ENCODE measurements at regions not wholly inside any gene's neighbourhood (a gene's known extent, or its start where the extent isn't known, plus 50 kb on each side); places are given as distances from the start of the nearest gene placed in this dataset.

GRCh38 chr2:136407952-136408318, 290.0 kb upstream of the CXCR4 start:
- no peaks in the 10 kb centered on the region for H3K36me3 Mint-ChIP-seq
- no peak overlapping the region for H3K4me3 Mint-ChIP-seq
- Histone ChIP-seq H3K4me3 (ENCODE audit: low read length) (no peak overlapping the region), H3K4me1 (ENCODE audit: control insufficient read depth, insufficient read depth, low read length) (peaks cover 5% of the 10 kb centered on the region), H3K27ac (ENCODE audit: low read length) (no peak overlapping the region), H3K36me3 (ENCODE audit: control insufficient read depth, insufficient read depth, low read length) (no peaks in the 10 kb centered on the region), H3K9me3 (ENCODE audit: control insufficient read depth, insufficient read depth, low read length) (no peaks in the 10 kb centered on the region), H3K27me3 (ENCODE audit: control insufficient read depth, insufficient read depth, low read length) (peaks cover 6% of the 10 kb centered on the region)
- H3K27ac Mint-ChIP-seq, result no peak overlapping the region
- 55% methylated on average over 8 of the region's 8 CpGs for whole genome bisulfite sequencing (ENCODE audit: insufficient coverage)
- H3K27me3 Mint-ChIP-seq (ENCODE audit: low read depth in 2 of 2), result peaks cover 27 to 44% of the 10 kb centered on the region in 2 donors
- TF ChIP-seq, protein P1, sequence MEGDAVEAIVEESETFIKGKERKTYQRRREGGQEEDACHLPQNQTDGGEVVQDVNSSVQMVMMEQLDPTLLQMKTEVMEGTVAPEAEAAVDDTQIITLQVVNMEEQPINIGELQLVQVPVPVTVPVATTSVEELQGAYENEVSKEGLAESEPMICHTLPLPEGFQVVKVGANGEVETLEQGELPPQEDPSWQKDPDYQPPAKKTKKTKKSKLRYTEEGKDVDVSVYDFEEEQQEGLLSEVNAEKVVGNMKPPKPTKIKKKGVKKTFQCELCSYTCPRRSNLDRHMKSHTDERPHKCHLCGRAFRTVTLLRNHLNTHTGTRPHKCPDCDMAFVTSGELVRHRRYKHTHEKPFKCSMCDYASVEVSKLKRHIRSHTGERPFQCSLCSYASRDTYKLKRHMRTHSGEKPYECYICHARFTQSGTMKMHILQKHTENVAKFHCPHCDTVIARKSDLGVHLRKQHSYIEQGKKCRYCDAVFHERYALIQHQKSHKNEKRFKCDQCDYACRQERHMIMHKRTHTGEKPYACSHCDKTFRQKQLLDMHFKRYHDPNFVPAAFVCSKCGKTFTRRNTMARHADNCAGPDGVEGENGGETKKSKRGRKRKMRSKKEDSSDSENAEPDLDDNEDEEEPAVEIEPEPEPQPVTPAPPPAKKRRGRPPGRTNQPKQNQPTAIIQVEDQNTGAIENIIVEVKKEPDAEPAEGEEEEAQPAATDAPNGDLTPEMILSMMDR (IDR thresholded peaks at IDR 0.05), result no peak
- peaks cover 0 to 5% of the 10 kb centered on the region in 2 donors for H3K4me1 Mint-ChIP-seq
- DNase-seq, result no peak
- H3K9me3 Mint-ChIP-seq, result no peaks in the 10 kb centered on the region
- intact Hi-C loops (cut with micrococcal nuclease), result no loop called here
- ATAC-seq, result no peak

- TF ChIP-seq, protein P1 (IDR thresholded peaks at IDR 0.05), result no peak
- H3K9me3 Mint-ChIP-seq, result no peaks in the 10 kb centered on the region
- DNase-seq (no peak), ATAC-seq (no peak)
- no peak overlapping the region for H3K4me3 ChIP-seq (ENCODE audit: low read length)
- peaks cover 27 to 50% of the 10 kb centered on the region in 2 donors for H3K27me3 Mint-ChIP-seq (ENCODE audit: low read depth in 2 of 2)
- no peak overlapping the region for H3K4me3 Mint-ChIP-seq
- peaks cover 6% of the 10 kb centered on the region for H3K27me3 ChIP-seq (ENCODE audit: control insufficient read depth, insufficient read depth, low read length)
- H3K27ac Mint-ChIP-seq, result no peak overlapping the region
- H3K27ac ChIP-seq (ENCODE audit: low read length), result no peak overlapping the region
- no peaks in the 10 kb centered on the region for H3K9me3 ChIP-seq (ENCODE audit: control insufficient read depth, insufficient read depth, low read length)
- no peaks in the 10 kb centered on the region for H3K36me3 ChIP-seq (ENCODE audit: control insufficient read depth, insufficient read depth, low read length)
- WGBS (ENCODE audit: insufficient coverage), result 58% methylated on average over 5 of the region's 8 CpGs
- H3K4me1 Mint-ChIP-seq, result peaks cover 0 to 5% of the 10 kb centered on the region in 2 donors
- H3K4me1 ChIP-seq (ENCODE audit: control insufficient read depth, insufficient read depth, low read length), result peaks cover 5% of the 10 kb centered on the region
- intact Hi-C loops (cut with micrococcal nuclease), result no loop called here
- H3K36me3 Mint-ChIP-seq, result no peaks in the 10 kb centered on the region
These were observed 289.4 kb upstream of the CXCR4 start for GRCh38 chr2:136407117-136407951.

GRCh38 chr2:136404925-136405324, 287.0 kb upstream of the CXCR4 start:
- Mint-ChIP-seq H3K27ac (no peak overlapping the region), H3K4me3 (no peak overlapping the region), H3K27me3 (ENCODE audit: low read depth in 2 of 2) (peaks cover 25 to 59% of the 10 kb centered on the region in 2 donors), H3K9me3 (no peaks in the 10 kb centered on the region), H3K36me3 (no peaks in the 10 kb centered on the region), H3K4me1 (peaks cover 0 to 5% of the 10 kb centered on the region in 2 donors)
- TF ChIP-seq, protein P1 (IDR thresholded peaks at IDR 0.05), result no peak
- Histone ChIP-seq H3K4me1 (ENCODE audit: control insufficient read depth, insufficient read depth, low read length) (peaks cover 5% of the 10 kb centered on the region), H3K9me3 (ENCODE audit: control insufficient read depth, insufficient read depth, low read length) (no peaks in the 10 kb centered on the region), H3K36me3 (ENCODE audit: control insufficient read depth, insufficient read depth, low read length) (no peaks in the 10 kb centered on the region), H3K4me3 (ENCODE audit: low read length) (no peak overlapping the region), H3K27ac (ENCODE audit: low read length) (no peak overlapping the region), H3K27me3 (ENCODE audit: control insufficient read depth, insufficient read depth, low read length) (no peaks in the 10 kb centered on the region)
- DNase-seq (no peak), ATAC-seq (no peak)
- 93% methylated on average over 3 of the region's 4 CpGs for WGBS (ENCODE audit: insufficient coverage)
- intact Hi-C loops (cut with micrococcal nuclease), result no loop called here

- Histone ChIP-seq H3K4me1 (ENCODE audit: control insufficient read depth, insufficient read depth, low read length) (peaks cover 5% of the 10 kb centered on the region), H3K4me3 (ENCODE audit: low read length) (no peak overlapping the region), H3K9me3 (ENCODE audit: control insufficient read depth, insufficient read depth, low read length) (no peaks in the 10 kb centered on the region), H3K27me3 (ENCODE audit: control insufficient read depth, insufficient read depth, low read length) (no peaks in the 10 kb centered on the region), H3K36me3 (ENCODE audit: control insufficient read depth, insufficient read depth, low read length) (no peaks in the 10 kb centered on the region), H3K27ac (ENCODE audit: low read length) (no peak overlapping the region)
- no peak for ATAC-seq
- H3K36me3 Mint-ChIP-seq, result no peaks in the 10 kb centered on the region
- H3K9me3 Mint-ChIP-seq, result no peaks in the 10 kb centered on the region
- peaks cover 0 to 5% of the 10 kb centered on the region in 2 donors for H3K4me1 Mint-ChIP-seq
- peaks cover 25 to 59% of the 10 kb centered on the region in 2 donors for H3K27me3 Mint-ChIP-seq (ENCODE audit: low read depth in 2 of 2)
- H3K4me3 Mint-ChIP-seq, result no peak overlapping the region
- H3K27ac Mint-ChIP-seq, result no peak overlapping the region
- no peak for DNase-seq
- TF ChIP-seq, protein P1 (IDR thresholded peaks at IDR 0.05), result no peak
- intact Hi-C loops (cut with micrococcal nuclease), result no loop called here
These were observed 286.2 kb upstream of the CXCR4 start for GRCh38 chr2:136404176-136404575.
